Tibial artery (tissue), 4 donors: ENCODE measurements at regions not wholly inside any gene's neighbourhood (a gene's known extent, or its start where the extent isn't known, plus 50 kb on each side); places are given as distances from the start of the nearest gene placed in this dataset.

Experiments
- DNase-seq, 2 donors: peaks; one replicate each; pipeline ENCODE4 v3.0.0-alpha.2; 2019
- H3K27ac ChIP-seq, 2 donors: fragments of 200-600 bp; sonication (generic) in 1 of 2; 1 replicate in 1 of 2; 2 replicates in 1 of 2; pipeline ENCODE4 v1.5.1; 2018 to 2019; ENCODE audit warnings: mild to moderate bottlenecking in 1 of 2
- H3K27me3 ChIP-seq, 2 donors: fragments of 200-600 bp; sonication (generic) in 1 of 2; one replicate each; pipeline versions ENCODE4 v1.5.1 to v1.6.0; 2016 to 2019
- H3K36me3 ChIP-seq, 3 donors: fragments of 200-600 bp; sonication (generic) in 2 of 3; one replicate each; pipeline ENCODE4 v1.5.1; 2016 to 2019; ENCODE audit warnings: mild to moderate bottlenecking in 2 of 3
- H3K4me1 ChIP-seq, 4 donors: fragments of 200-600 bp; sonication (generic) in 2 of 4; 1 replicate in 3 of 4; 2 replicates in 1 of 4; pipeline ENCODE4 v1.5.1; 2016 to 2019
- H3K4me3 ChIP-seq, 2 donors: fragments of 200-600 bp; sonication (generic) in 1 of 2; 1 replicate in 1 of 2; 2 replicates in 1 of 2; pipeline ENCODE4 v1.5.1; 2018 to 2019; ENCODE audit warnings: mild to moderate bottlenecking in 2 of 2
- H3K9me3 ChIP-seq, 3 donors: fragments of 200-600 bp; sonication (generic) in 1 of 3; one replicate each; pipeline ENCODE4 v1.5.1; 2016 to 2019
- intact Hi-C: fragments of 100-400 bp; cut with DNase I; formaldehyde crosslinking; loops from one replicate; pipeline ENCODE4 v1.15.0; 2023; ENCODE audit warnings: low total_unique reads
- TF ChIP-seq, protein P1 (sequence below), 2 experiments: fragments of 200-600 bp in 1 of 2; fragments of 450-650 bp in 1 of 2; IDR thresholded peaks; one replicate each; pipeline ENCODE4 v1.5.1; 2017 to 2019; ENCODE audit warnings: antibody characterized with exemption in 2 of 2, mild to moderate bottlenecking in 1 of 2, moderate library complexity in 1 of 2

DNA sequence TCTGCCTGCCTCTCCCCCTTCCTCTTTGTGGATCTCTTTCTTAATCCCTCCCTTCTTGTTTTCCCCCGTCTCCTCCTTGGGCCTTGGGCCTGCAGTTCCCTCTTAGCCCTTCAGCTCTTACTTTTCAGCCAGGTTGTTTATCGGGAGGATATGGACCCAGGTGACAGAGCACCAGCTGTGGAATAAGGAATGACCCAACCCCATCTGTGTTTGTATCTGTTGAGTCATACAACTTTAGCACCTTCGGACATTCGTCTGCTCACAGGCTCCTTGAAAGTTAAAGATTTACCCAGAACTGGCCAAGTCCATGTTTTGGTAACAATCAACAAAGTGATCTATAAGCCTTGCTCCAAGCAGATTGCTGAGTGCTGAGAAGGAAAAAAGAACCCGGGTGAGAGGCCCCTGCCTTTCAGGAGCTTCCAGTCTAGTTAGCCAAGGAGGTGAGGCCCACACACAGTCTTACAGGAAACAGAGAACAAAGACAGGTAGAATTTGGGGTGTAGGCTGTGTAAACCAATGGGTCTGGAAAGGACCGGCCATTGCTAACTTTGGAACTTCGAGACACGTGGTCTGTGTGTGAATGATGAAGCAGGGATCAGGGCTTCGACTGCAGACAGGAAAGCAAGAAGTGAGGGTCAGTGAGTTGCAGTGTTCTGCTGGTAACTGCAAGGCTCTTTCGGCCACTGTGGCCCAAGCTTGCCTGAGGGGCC, 66.7 kb upstream of the F3 start:
- DNase-seq = no peak
- no peak overlapping the region for H3K4me3 ChIP-seq
- intact Hi-C loops = no loop called here

DNA sequence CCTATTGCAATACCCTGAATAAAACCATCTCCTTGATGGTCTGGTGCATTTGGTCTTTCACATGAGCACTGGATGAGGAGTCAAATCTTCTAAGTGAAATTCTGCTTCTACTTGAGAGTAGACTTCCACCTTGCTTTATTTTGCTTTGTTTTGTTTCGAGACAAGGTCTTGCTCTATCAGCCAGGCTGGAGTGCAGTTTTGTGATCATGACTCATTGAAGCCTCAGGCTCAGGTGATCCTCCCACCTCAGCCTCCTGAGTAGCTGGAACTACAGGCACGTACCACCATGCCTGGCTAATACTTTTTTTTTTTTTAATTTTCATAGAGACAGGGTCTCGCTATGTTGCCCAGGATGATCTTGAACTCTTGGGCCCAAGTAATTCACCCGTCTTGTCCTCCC, 65.8 kb upstream of the F3 start:
- TF ChIP-seq, protein P1, sequence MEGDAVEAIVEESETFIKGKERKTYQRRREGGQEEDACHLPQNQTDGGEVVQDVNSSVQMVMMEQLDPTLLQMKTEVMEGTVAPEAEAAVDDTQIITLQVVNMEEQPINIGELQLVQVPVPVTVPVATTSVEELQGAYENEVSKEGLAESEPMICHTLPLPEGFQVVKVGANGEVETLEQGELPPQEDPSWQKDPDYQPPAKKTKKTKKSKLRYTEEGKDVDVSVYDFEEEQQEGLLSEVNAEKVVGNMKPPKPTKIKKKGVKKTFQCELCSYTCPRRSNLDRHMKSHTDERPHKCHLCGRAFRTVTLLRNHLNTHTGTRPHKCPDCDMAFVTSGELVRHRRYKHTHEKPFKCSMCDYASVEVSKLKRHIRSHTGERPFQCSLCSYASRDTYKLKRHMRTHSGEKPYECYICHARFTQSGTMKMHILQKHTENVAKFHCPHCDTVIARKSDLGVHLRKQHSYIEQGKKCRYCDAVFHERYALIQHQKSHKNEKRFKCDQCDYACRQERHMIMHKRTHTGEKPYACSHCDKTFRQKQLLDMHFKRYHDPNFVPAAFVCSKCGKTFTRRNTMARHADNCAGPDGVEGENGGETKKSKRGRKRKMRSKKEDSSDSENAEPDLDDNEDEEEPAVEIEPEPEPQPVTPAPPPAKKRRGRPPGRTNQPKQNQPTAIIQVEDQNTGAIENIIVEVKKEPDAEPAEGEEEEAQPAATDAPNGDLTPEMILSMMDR (IDR thresholded peaks at IDR 0.05) = no peak
- DNase-seq = no peak
- no peaks in the 10 kb centered on the region for H3K36me3 ChIP-seq
- H3K27me3 ChIP-seq = no peaks in the 10 kb centered on the region
- no peak overlapping the region for H3K27ac ChIP-seq
- peaks cover 0 to 3% (median 0%) of the 10 kb centered on the region in 4 donors for H3K4me1 ChIP-seq
- intact Hi-C loops = no loop called here
- no peaks in the 10 kb centered on the region for H3K9me3 ChIP-seq
- no peak overlapping the region for H3K4me3 ChIP-seq

More for the DNA sequence above, 66.7 kb upstream of the F3 start:
- H3K27me3 ChIP-seq = no peaks in the 10 kb centered on the region
- H3K9me3 ChIP-seq = no peaks in the 10 kb centered on the region
- peaks cover 0 to 5% (median 0%) of the 10 kb centered on the region in 4 donors for H3K4me1 ChIP-seq
- no peaks in the 10 kb centered on the region for H3K36me3 ChIP-seq
- TF ChIP-seq, protein P1 (IDR thresholded peaks at IDR 0.05) = no peak
- no peak overlapping the region for H3K27ac ChIP-seq

DNA sequence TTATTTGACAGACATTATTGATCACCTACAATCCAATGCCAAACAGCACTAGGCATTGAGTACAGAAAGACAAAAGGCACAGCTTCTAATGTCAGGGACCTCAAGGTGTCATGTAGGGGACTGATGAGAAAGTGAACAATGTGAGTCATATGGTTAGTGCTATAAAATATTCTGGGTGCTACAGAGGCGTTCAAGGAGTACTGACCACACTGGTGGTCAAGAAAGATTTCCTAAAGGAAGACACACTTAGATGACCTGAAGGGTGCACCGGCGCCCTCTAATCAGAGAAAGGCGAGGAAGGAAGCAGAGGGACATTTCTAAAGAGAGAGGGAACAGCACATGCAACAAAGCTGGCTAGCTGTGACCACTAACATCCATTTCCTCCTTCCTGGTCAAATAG, 64.9 kb upstream of the F3 start:
- no peaks in the 10 kb centered on the region for H3K27me3 ChIP-seq
- TF ChIP-seq, protein P1 (IDR thresholded peaks at IDR 0.05) = no peak
- H3K4me3 ChIP-seq = no peak overlapping the region
- H3K27ac ChIP-seq = no peak overlapping the region
- intact Hi-C loops = no loop called here
- no peaks in the 10 kb centered on the region for H3K9me3 ChIP-seq
- H3K36me3 ChIP-seq = no peaks in the 10 kb centered on the region
- H3K4me1 ChIP-seq = no peaks in the 10 kb centered on the region
- no peak for DNase-seq

- TF ChIP-seq, protein P1 (IDR thresholded peaks at IDR 0.05) = no peak
- H3K27ac ChIP-seq = no peak overlapping the region
- no peaks in the 10 kb centered on the region for H3K36me3 ChIP-seq
- no peaks in the 10 kb centered on the region for H3K27me3 ChIP-seq
- intact Hi-C loops = no loop called here
- H3K4me1 ChIP-seq = peaks cover 0 to 4% (median 0%) of the 10 kb centered on the region in 4 donors
- H3K9me3 ChIP-seq = no peaks in the 10 kb centered on the region
- H3K4me3 ChIP-seq = no peak overlapping the region
- no peak for DNase-seq
These were observed 62.1 kb upstream of the F3 start for GRCh38 chr1:94603663-94604062.

GRCh38 chr1:94602802-94603625, 61.5 kb upstream of the F3 start:
- Histone ChIP-seq H3K4me3 (no peak overlapping the region), H3K4me1 (peaks cover 0 to 4% (median 0%) of the 10 kb centered on the region in 4 donors), H3K9me3 (no peaks in the 10 kb centered on the region), H3K36me3 (no peaks in the 10 kb centered on the region), H3K27ac (no peak overlapping the region), H3K27me3 (no peaks in the 10 kb centered on the region)
- DNase-seq = no peak
- TF ChIP-seq, protein P1 (IDR thresholded peaks at IDR 0.05) = no peak
- intact Hi-C loops = no loop called here
